NCI-H345 (cell line): ENCODE measurements at regions not wholly inside any gene's neighbourhood (a gene's known extent, or its start where the extent isn't known, plus 50 kb on each side); places are given as distances from the start of the nearest gene placed in this dataset.

Experiments used
- DNase-seq: peaks from one replicate; lab custom pipeline; 2025; lab: John Stamatoyannopoulos, UW

- no peak for DNase-seq
These were observed 391.9 kb upstream of the WWC1 start for GRCh38 chr5:167899490-167900070.

- DNase-seq = no peak
These were observed 391.0 kb upstream of the WWC1 start for GRCh38 chr5:167900340-167900935.

- no peak for DNase-seq
These were observed 389.1 kb upstream of the WWC1 start for GRCh38 chr5:167902298-167902697.

- no peak for DNase-seq
These were observed 388.2 kb upstream of the WWC1 start for GRCh38 chr5:167903243-167903642.

- DNase-seq = no peak
These were observed 387.8 kb upstream of the WWC1 start for GRCh38 chr5:167903659-167904058.

GRCh38 chr5:167905919-167906853 is 385.3 kb upstream of the WWC1 start:
- no peak for DNase-seq

- DNase-seq = no peak
These were observed 382.8 kb upstream of the WWC1 start for GRCh38 chr5:167908606-167909005.

- no peak for DNase-seq
These were observed 378.3 kb upstream of the WWC1 start for GRCh38 chr5:167912941-167913665.

GRCh38 chr5:167915237-167915636 is 376.2 kb upstream of the WWC1 start:
- DNase-seq = no peak

- DNase-seq = no peak
These were observed 375.2 kb upstream of the WWC1 start for GRCh38 chr5:167916261-167916691.

GRCh38 chr5:167916706-167917105 is 374.7 kb upstream of the WWC1 start:
- DNase-seq = no peak

- DNase-seq = no peak
These were observed 373.1 kb upstream of the WWC1 start for GRCh38 chr5:167918184-167918812.

GRCh38 chr5:167918813-167919483 is 372.5 kb upstream of the WWC1 start:
- no peak for DNase-seq

GRCh38 chr5:167920589-167920988 is 370.9 kb upstream of the WWC1 start:
- DNase-seq = no peak

GRCh38 chr5:167921796-167922195 is 369.6 kb upstream of the WWC1 start:
- DNase-seq = no peak

- no peak for DNase-seq
These were observed 368.0 kb upstream of the WWC1 start for GRCh38 chr5:167923396-167923795.

GRCh38 chr5:167929841-167930240 is 361.6 kb upstream of the WWC1 start:
- no peak for DNase-seq

GRCh38 chr5:167934551-167934971 is 356.9 kb upstream of the WWC1 start:
- no peak for DNase-seq

- DNase-seq = no peak
These were observed 355.4 kb upstream of the WWC1 start for GRCh38 chr5:167936022-167936421.

- DNase-seq = no peak
These were observed 354.4 kb upstream of the WWC1 start for GRCh38 chr5:167936944-167937634.

GRCh38 chr5:167937635-167937998 is 353.8 kb upstream of the WWC1 start:
- DNase-seq = no peak
